NCI-H1105 (cell line): ENCODE measurements at regions not wholly inside any gene's neighbourhood (a gene's known extent, or its start where the extent isn't known, plus 50 kb on each side); places are given as distances from the start of the nearest gene placed in this dataset.
"Not testable (repeated sequence)": the region's sequence is repeated elsewhere in the genome, so short reads cannot be mapped to it uniquely, and the experiment has no call there.

Source experiments
- DNase-seq: peaks from one replicate; lab custom pipeline; 2025; lab: John Stamatoyannopoulos, UW

GRCh38 chr16:65313936-65314626 is 192.2 kb upstream of the CDH11 start:
- DNase-seq, result no peak

DNA sequence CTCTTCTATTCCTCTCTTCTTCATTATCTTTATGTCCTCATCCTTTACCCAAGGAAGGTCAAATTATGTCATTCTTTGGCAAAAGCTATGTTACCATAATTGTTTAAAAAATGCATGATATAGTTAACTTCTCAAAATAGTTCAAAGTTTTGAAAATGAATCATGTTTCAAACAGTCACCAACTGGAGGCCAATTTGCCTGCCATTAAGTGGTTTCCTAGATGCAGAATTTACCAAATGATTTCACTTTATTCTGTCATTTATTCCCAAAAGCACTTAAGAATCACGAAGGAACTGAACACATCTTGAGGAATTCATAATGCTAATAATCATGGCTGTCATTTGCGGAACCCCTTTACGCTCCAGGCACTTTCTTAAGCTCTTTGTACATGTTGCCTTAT is 190.9 kb upstream of the CDH11 start:
- DNase-seq, result no peak

DNA sequence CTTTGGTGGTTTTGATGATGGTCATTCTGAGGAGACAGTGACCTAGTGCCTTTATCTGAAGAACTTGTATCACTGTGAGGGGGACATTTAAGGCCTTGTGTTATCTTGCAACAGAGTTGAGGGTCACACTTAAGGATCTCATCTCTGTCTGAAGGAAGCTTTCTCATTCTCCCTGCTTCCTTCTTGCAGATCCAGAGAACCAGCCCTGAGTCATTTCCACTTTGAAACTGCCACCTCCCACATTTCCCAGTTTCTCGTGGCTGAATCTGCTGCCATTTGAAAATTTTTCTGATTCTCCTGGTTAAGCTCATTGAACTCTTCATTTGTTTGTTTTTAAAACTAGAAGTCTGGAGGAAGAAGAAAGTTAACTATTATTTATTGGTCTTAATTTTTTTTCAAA is 190.2 kb upstream of the CDH11 start:
- DNase-seq, result no peak

DNA sequence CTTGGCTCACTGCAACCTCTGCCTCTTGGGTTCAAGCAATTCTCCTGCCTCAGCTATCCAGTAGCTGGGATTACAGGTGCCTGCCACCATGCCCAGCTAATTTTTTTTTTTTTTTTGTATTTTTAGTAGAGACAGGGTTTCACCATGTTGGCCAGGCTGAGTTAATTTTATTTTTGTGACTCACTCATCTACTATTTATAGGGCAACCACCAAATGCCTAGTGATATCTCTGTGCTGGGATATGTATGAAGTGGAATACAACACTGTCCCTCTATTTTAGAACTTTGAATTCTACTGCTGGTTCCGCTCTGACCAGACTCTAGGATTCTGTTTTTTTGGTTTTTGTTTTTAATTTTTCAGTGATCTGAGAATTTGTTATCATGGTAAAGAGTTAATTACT is 188.6 kb upstream of the CDH11 start:
- not testable (repeated sequence) for DNase-seq

- no peak for DNase-seq
These were observed 187.5 kb upstream of the CDH11 start for GRCh38 chr16:65309354-65309753.

DNA sequence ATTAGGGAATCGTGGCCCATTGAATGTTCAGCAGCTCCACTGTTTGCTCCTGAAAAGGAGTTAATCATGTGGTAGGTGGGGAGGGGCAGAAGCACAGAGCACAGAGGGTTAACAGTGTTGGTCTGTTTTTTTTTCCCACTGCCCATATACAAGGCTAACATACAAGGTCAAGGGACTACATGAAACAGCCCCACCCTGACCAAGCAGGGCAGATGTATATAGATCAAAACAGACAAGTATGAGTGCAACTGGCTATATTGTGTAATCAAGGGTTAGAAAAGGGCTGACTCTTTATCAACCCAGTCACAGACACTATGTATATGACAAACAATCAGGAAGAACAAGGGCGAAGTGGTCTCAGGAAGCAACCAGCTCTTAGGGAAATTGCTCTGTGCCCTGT is 186.6 kb upstream of the CDH11 start:
- no peak for DNase-seq

DNA sequence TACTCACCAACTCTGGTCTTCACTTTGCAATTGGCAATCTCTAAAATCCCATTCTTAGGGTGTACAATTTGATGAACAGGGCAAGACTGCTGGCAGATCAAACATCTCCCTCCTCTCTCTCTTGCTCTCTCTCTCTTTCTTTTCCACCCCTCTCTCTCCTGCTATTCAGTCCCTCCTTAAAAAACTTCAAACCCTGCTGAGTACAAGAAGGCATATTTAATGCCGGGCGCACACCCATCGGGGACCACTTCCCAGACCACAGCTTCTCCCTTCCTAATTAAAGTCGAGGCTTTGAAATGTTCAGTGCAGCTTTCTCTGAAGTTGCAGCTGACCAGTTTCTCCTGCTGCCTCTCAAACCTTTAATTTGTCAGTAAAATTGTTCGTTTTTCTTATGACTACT is 185.4 kb upstream of the CDH11 start:
- DNase-seq, result no peak

GRCh38 chr16:65306722-65307121 is 184.9 kb upstream of the CDH11 start:
- no peak for DNase-seq

GRCh38 chr16:65306300-65306699 is 184.4 kb upstream of the CDH11 start:
- DNase-seq, result no peak

- no peak for DNase-seq
These were observed 183.6 kb upstream of the CDH11 start for GRCh38 chr16:65305266-65305959.

DNA sequence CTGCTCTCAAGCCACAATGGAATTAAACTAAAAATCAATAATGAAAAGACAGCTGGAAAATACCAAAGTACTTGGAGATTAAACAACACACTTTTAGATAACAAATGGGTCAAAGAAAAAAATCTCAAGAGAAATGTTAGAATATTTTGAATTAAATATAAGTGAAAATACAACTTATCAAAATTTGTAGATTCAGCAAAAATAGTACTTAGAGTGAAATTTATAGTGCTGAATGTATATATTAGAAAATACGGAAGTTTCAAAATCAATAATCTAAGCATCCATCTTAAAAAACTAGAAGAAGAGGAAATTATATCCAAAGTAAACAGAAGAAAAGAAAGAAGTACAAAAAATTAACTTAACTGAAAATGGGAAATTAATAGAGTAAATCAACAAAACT is 179.2 kb upstream of the CDH11 start:
- DNase-seq, result no peak

- no peak for DNase-seq
These were observed 175.6 kb upstream of the CDH11 start for GRCh38 chr16:65297453-65297852.

DNA sequence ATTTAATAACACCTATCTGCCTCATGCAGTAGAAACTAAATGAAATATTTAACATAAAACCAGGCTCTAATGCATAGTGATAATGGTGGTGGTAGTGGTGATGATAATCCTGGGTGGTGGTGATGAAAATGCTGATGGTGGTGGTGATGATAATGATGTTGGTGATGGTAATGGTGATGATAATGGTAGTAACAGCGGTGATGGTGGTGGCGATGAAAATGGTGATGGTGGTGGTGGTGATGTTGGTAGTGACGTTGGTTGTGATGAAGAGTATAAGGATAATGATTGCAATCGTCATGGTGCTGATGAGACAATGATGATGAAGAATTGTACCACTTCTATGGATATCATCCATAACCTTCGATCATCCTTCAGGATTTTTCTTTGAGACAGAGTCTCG is 173.7 kb upstream of the CDH11 start:
- DNase-seq, result no peak

GRCh38 chr16:65294708-65295107 is 172.8 kb upstream of the CDH11 start:
- DNase-seq, result no peak

- no peak for DNase-seq
These were observed 172.3 kb upstream of the CDH11 start for GRCh38 chr16:65294165-65294564.

DNA sequence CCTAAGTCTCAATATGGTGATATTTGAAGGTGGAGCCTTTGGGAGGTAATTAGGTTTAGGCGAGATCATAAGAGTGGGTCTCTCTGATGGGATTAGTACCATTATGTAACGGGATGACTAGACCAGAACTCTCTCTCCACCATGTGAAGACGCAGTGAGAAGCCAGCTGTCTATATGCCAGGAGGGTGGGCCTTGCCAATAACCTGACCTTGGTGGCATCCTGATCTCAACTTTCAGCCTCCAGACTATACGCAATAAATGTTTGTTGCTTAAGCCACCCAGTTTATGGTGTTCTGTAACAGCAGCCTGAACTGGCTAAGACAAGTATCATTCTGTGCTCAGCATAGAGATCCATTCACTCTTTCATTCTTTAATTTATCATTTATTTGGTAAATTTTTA is 167.2 kb upstream of the CDH11 start:
- no peak for DNase-seq

DNA sequence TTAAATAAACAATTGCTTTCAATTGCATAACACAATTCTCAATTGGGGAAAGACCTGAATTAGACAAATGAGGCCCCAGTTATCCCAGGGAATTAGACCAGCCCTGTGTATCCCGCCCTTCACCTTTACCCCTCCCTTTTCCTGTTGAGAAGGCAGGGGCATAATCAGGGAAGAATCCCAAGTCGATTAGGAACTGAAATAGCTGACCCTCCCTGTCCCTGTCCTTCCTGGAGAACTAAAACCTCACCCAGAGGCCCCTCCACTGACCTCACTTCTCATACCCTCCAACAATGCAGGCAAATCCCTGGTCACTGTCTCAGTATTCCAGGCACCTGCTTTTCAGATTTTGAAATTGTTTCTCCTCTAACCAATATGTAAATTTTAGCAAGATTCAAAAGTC is 165.4 kb upstream of the CDH11 start:
- DNase-seq, result no peak

GRCh38 chr16:65285128-65286048 is 163.5 kb upstream of the CDH11 start:
- DNase-seq, result no peak

DNA sequence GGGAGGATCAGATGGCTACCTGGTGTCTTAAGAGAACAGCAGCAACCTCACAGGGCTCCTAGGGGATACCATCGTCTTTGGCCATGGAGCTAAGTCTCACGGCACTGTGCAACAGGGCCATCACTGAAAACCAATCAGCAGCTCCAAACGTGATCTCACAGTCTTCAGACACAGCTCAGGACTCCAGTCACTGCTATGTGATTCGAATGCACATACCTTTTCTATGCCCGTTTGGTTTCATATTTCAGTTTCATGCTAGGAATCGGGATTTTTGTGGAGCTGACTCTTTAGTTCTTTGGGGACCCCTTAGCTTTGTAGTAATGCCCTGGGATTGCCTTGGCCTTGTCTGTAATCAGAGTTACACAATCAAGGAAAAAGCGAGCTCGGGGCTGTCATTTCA is 162.8 kb upstream of the CDH11 start:
- no peak for DNase-seq

- no peak for DNase-seq
These were observed 161.4 kb upstream of the CDH11 start for GRCh38 chr16:65283181-65283651.

GRCh38 chr16:65281586-65281985 is 159.7 kb upstream of the CDH11 start:
- no peak for DNase-seq

DNA sequence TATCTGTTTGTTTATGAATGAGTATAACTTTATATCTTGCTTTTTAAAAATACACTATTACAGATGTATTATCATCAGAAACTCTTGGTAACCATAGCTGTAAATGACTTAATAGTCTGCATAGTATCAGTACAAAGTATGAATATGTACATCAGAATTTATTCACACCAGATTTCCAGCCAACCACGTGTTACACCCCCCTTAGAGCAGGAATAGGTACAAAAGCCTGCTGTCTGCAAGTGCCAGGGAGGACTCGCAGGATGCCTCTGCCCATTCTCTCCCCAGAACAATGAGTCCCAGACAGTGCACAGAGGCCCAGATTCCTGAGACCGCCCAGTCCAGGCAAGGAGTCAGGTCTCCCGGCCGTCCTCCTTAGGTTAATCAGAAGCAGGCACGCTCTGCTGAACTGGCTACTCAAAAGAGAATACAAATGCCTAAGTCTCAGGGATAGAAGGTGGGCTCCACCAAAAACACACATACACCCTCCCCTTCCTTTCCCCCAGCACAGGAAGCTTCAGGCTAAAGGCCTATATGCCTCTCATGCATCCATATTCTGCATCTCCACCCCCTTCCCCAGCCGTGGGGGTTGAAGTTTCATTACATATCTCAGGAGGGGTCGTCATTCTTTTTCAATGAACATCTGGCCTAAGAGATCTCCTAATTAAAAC is 159.1 kb upstream of the CDH11 start:
- DNase-seq, result no peak
